GM18858 (cell line): ENCODE measurements at regions not wholly inside any gene's neighbourhood (a gene's known extent, or its start where the extent isn't known, plus 50 kb on each side); places are given as distances from the start of the nearest gene placed in this dataset.

Experiments used
- ATAC-seq: cut with Tn5 transposase; IDR thresholded peaks from one replicate; pipeline ENCODE4 v1.9.1; 2021; ENCODE audit not compliant: unreplicated experiment

GRCh38 chr1:80876035-80876434 lies 924.7 kb upstream of the ADGRL2 start:
- ATAC-seq, result no peak

- no peak for ATAC-seq
These were observed 931.4 kb upstream of the ADGRL2 start for GRCh38 chr1:80869299-80869698.

- no peak for ATAC-seq
These were observed 952.8 kb upstream of the ADGRL2 start for GRCh38 chr1:80847904-80848303.

GRCh38 chr1:80846966-80847365 lies 953.8 kb upstream of the ADGRL2 start:
- no peak for ATAC-seq

- ATAC-seq, result no peak
These were observed 957.9 kb upstream of the ADGRL2 start for GRCh38 chr1:80842796-80843195.

- no peak for ATAC-seq
These were observed 959.5 kb upstream of the ADGRL2 start for GRCh38 chr1:80841261-80841660.

- no peak for ATAC-seq
These were observed 963.7 kb upstream of the ADGRL2 start for GRCh38 chr1:80837066-80837465.

- ATAC-seq, result no peak
These were observed 964.2 kb upstream of the ADGRL2 start for GRCh38 chr1:80836505-80836904.

GRCh38 chr1:80827666-80828065 lies 973.1 kb upstream of the ADGRL2 start:
- ATAC-seq, result no peak

- no peak for ATAC-seq
These were observed 975.7 kb upstream of the ADGRL2 start for GRCh38 chr1:80825067-80825466.

- no peak for ATAC-seq
These were observed 982.5 kb upstream of the ADGRL2 start for GRCh38 chr1:80818211-80818610.

GRCh38 chr1:80807981-80808380 lies 992.8 kb upstream of the ADGRL2 start:
- ATAC-seq, result no peak

GRCh38 chr1:80806431-80806830 lies 994.3 kb upstream of the ADGRL2 start:
- no peak for ATAC-seq

GRCh38 chr1:80801695-80802094 lies 999.0 kb upstream of the ADGRL2 start:
- ATAC-seq, result no peak

GRCh38 chr1:80799457-80799856 lies 1001.3 kb upstream of the ADGRL2 start:
- no peak for ATAC-seq

- no peak for ATAC-seq
These were observed 1021.5 kb upstream of the ADGRL2 start for GRCh38 chr1:80779275-80779674.

- no peak for ATAC-seq
These were observed 1022.5 kb upstream of the ADGRL2 start for GRCh38 chr1:80778094-80778840.

GRCh38 chr1:80776266-80776665 lies 1024.5 kb upstream of the ADGRL2 start:
- no peak for ATAC-seq

GRCh38 chr1:80769208-80769750 lies 1031.5 kb upstream of the ADGRL2 start:
- ATAC-seq, result no peak

- ATAC-seq, result no peak
These were observed 1033.0 kb upstream of the ADGRL2 start for GRCh38 chr1:80767711-80768110.

GRCh38 chr1:80759354-80759753 lies 1041.4 kb upstream of the ADGRL2 start:
- ATAC-seq, result no peak

- ATAC-seq, result no peak
These were observed 1044.8 kb upstream of the ADGRL2 start for GRCh38 chr1:80755944-80756343.

- ATAC-seq, result no peak
These were observed 1049.5 kb upstream of the ADGRL2 start for GRCh38 chr1:80751204-80751603.
